GM18498 (cell line): ENCODE measurements at regions not wholly inside any gene's neighbourhood (a gene's known extent, or its start where the extent isn't known, plus 50 kb on each side); places are given as distances from the start of the nearest gene placed in this dataset.

ENCODE experiments used
- ATAC-seq: cut with Tn5 transposase; IDR thresholded peaks from one replicate; pipeline ENCODE4 v1.9.1; 2021; ENCODE audit warnings: mild to moderate bottlenecking, moderate library complexity; ENCODE audit not compliant: unreplicated experiment

- ATAC-seq = no peak
Observed at GRCh38 chr9:38232895-38233294, 159.6 kb upstream of the ALDH1B1 start.

DNA sequence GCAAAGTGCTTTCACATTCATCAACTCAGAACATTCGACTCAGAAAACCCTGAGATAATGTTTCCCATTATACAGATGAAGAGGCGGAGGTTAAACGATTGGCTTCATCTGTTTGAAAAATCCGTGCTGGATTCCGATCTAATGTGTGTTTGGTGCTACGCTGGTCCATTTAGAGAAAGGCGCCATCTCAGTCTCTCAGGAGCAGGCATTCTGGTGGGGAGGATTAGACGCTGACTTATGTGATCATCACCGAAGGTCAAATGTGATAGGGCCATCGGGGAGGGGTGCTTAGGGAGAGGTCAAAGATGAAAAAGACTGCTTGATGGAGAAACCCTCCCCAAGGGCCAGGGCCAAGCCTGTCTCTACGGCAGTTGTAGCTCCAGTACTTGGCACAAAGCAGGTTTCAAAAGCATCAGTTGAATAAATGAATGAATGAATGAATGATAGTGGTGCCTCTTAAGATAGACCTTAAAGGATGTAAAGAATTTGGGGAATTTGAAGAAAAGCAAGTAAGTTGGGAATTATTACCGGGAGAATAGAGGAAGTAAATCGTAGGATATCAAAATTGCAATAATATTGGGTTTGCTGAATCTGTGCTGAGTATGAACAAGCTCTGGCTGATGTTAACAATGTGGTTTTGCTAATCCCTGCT lies 160.6 kb upstream of the SHB start:
- ATAC-seq = no peak

DNA sequence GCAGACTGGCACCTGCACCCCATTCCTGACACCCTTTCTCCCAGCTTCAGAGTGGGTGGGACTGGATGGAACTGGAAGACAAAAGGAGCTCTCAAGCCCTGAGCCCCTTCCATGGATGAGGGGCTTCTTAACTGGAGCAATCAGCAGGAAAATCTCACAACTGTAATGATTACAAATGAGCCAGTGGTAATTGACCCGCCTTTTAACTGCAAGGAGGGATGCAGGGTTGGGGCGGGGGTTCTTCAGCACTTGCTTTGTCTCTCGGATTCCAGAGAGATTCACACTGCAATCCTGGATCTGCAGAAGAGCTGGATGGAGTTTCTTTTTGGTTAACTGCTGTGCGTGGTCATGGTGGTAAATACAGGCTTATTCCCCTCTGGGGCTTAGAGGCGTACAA lies 160.1 kb upstream of the SHB start:
- ATAC-seq = no peak

GRCh38 chr9:38228331-38229103 lies 159.5 kb upstream of the SHB start:
- ATAC-seq = no peak

- ATAC-seq = no peak
Observed at GRCh38 chr9:38227656-38228055, 158.6 kb upstream of the SHB start.

- peak; percentile 74 for ATAC-seq
Observed at GRCh38 chr9:38227061-38227540, 158.1 kb upstream of the SHB start.

GRCh38 chr9:38226491-38226951 lies 157.5 kb upstream of the SHB start:
- no peak for ATAC-seq

DNA sequence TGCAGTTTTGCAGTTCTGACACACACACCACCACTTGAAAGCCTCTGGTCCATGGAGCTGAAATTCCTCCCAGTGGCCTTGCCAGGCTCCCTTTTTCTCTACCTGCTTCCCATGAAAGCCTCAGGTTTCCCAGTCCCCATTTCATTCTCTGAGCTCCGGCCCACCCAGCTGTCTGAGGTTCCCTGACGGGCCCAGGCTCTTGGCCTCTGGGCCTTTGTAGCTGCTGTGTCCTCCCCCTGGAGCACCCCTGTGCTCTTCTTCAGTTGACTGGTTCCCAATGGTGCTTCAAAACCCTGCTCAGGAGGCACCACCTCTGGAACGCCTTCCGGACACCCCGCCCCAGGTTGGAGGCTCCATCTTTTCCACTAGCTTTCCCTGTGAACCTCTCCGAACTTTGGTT lies 155.9 kb upstream of the SHB start:
- no peak for ATAC-seq

- no peak for ATAC-seq
Observed at GRCh38 chr9:38216572-38216971, 147.5 kb upstream of the SHB start.

- ATAC-seq = no peak
Observed at GRCh38 chr9:38215465-38215864, 146.4 kb upstream of the SHB start.

- no peak for ATAC-seq
Observed at GRCh38 chr9:38214432-38214831, 145.4 kb upstream of the SHB start.

DNA sequence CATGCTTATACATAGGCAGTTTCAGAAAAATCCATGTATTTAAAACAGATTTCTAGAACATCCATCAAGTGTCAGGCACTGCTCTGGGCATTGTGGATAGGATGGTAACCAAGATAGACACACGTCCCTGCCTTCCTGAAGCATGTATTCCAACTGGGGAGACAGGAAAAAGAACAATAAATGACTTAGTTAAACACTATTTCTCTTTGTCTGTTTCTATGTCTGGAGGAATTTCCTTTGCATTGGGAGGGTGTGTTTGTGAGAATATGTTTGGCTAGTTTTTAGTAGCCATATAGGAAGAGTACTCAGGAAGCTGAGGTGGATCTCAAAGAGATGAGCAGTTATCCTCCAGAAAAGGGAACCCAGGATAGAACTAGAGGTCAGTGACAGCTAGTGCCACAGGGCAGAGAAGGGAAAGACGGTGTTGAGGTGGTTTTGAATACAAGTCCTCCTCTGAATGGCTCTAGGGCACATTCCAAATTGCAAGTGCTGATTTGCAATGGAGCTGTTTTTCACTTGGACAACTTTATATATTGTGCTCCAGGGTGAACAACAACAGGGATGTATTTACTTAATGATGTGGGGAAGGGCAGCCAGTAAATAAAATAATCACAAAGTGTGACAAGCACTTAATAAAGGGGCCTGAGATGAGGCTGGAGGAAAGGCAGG lies 144.7 kb upstream of the SHB start:
- ATAC-seq = no peak

DNA sequence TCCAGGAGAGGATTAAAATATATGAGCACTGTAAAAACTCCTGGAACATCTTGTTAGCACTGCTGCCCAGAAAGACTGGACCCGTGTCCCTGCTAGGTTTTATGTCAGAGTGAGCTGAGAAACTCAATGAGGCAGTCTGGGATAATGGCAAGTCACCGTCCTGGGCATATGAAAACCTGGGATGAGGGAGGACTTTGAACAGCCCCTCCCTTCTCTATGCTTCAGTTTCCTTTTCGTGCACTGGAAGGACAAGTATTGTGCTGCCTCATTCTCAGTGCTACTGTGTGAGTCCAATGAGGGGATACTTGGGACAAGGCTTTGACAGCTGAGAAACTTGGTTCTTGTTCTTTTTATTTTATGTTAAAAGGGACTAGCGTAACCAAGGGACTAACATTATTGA lies 143.0 kb upstream of the SHB start:
- no peak for ATAC-seq

DNA sequence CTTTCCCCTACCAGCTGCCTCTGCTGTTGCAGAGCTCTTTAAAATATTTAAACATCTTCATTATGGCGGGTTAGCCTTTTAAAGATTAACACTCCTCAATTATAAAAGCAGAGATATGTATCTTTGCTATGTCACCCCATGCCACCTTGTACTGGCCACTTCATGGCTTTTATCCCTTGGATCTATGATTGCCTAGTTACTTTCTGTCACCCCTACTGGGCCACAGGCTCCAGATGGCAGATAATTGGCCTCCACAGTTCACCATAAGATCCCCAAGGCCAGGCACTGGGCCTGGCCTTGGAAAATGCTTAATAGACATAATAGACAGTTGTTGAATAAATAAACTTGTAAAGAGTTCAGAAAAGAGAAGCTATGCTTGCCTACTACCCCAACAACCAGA lies 142.0 kb upstream of the SHB start:
- ATAC-seq = no peak

DNA sequence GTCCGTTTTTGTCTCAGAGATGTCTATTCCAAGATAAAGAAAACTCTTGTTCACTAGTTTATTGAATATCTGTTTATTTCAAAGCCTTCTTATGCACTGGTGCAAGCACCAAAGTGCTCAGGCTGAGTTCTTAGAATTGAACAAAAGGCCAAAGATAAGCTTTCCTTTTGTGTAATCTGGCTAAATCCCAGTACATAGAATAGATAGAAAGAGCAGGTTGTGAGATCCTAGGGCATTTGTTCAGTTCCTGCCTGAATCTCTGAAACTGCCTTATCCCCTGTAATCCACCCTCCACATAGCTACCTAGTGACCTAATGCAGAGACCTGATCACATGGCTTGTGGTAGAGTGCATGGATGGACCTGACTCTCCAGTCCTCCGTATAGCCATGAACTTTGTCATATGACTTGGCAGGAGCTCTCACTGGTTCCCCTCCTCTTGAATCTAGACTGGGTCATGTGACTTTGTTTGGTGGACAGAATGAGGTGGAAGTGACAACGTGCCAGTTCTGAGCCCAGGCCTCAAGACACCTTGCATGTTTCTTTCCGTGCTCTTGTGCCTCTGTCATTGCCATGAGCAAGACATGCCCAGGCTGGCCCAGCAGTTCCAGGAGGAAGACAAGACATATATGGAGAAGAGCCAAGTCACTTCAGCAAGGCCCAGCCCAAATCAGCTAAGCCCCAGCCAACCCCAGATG lies 139.3 kb upstream of the SHB start:
- ATAC-seq = no peak

- no peak for ATAC-seq
Observed at GRCh38 chr9:38207247-38207778, 138.3 kb upstream of the SHB start.

GRCh38 chr9:38205279-38205678 lies 136.3 kb upstream of the SHB start:
- no peak for ATAC-seq

- ATAC-seq = no peak
Observed at GRCh38 chr9:38202336-38202938, 133.4 kb upstream of the SHB start.

DNA sequence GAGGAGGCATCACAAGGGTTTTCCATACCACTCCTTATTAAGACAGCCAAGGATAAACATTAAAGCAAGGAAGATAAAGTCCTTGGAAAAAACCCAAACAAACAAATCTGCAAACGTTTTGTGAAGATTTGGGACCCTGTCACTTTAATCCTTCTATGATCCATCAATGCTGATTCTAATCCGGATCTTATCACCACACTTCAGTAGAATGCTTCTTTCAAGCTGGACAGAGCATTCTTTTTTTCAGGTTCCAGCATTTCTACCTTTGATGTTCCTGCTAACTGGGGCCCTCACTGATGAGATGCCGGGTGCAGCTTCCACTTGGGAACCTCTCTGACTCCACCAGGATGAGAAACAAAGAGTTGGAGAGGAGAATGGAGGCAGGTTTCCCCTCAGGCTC lies 132.8 kb upstream of the SHB start:
- ATAC-seq = no peak

DNA sequence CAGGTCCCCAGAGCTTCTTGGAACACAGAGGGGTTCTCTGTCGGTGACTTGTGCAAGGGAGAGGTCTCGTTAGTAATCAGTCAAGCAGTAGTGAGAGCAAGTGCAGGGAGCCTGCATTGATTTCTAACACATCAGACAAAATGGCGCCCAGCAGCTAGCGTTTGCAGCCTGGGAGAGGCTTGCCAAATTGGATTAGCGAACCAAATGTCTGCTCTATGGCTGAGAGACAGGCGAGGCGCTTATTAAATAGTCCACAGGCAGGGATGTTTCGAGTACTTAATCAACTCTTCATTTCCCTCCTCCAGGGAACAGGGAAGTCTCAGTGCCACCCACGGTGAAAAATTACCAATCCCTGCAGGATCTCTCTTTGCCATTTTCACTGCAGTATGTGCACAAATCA lies 131.4 kb upstream of the SHB start:
- ATAC-seq = no peak

- ATAC-seq = no peak
Observed at GRCh38 chr9:38198140-38198539, 129.1 kb upstream of the SHB start.
